ENCODE measurements at regions not wholly inside any gene's neighbourhood (a gene's known extent, or its start where the extent isn't known, plus 50 kb on each side); places are given as distances from the start of the nearest gene placed in this dataset.

DNA sequence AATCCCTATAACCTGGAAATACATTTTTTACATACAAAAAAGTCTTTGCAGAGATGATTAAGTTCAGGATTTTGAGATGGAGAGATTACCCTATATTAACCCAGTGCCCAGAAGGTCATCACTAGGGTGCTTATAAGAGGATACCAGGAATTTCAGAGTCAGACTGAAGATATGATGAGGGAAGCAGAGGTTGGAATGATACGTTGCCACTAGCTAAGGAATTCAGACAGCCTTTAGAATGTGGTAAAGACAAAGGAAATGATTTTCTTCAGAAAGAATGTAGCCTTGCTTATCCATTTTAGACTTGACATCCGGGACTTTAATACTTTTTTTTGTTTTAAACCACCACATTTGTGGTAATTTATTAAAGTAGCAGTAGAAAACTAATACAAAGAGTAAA, 2176.8 kb upstream of the C9orf72 start:
- no peaks in the 10 kb centered on the region for H3K36me3 ChIP-seq
- no peak overlapping the region for H3K27ac ChIP-seq
- no peak overlapping the region for H3K4me3 ChIP-seq
- WGBS (ENCODE audit: insufficient coverage, low coverage, low lambda C conversion rate, missing lambda C conversion rate): 21% methylated on average over 2 of the region's 2 CpGs
- H3K4me1 ChIP-seq: no peaks in the 10 kb centered on the region
- H3K9me3 ChIP-seq: no peaks in the 10 kb centered on the region
- TF ChIP-seq POLR2A (IDR thresholded peaks at IDR 0.05): no peak
- TF ChIP-seq, protein P1, sequence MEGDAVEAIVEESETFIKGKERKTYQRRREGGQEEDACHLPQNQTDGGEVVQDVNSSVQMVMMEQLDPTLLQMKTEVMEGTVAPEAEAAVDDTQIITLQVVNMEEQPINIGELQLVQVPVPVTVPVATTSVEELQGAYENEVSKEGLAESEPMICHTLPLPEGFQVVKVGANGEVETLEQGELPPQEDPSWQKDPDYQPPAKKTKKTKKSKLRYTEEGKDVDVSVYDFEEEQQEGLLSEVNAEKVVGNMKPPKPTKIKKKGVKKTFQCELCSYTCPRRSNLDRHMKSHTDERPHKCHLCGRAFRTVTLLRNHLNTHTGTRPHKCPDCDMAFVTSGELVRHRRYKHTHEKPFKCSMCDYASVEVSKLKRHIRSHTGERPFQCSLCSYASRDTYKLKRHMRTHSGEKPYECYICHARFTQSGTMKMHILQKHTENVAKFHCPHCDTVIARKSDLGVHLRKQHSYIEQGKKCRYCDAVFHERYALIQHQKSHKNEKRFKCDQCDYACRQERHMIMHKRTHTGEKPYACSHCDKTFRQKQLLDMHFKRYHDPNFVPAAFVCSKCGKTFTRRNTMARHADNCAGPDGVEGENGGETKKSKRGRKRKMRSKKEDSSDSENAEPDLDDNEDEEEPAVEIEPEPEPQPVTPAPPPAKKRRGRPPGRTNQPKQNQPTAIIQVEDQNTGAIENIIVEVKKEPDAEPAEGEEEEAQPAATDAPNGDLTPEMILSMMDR (IDR thresholded peaks at IDR 0.05): no peak
- H3K27me3 ChIP-seq: no peaks in the 10 kb centered on the region
- ATAC-seq (no peak), DNase-seq (no peak)
- intact Hi-C loops (cut with DNase I): no loop called here

DNA sequence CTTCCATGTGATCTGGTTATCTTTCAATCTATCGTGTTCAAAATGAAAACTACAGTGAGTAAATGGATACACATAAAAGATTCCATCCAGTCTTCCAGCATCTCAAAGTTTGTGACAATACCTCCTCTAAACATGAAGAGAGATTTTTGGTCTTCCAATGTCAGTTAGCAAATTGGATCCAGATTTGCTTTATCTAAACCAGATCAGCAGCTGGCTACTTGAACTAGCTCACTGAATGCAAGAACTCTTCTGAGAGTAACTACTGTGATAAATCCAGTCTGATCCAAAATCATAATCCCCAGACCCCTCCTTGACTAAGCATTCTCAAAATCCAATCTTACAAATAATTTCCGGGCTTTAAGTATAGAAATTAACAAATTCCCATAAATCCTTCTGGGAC, 2177.9 kb upstream of the C9orf72 start:
- no peaks in the 10 kb centered on the region for H3K36me3 ChIP-seq
- WGBS (ENCODE audit: insufficient coverage, low coverage, low lambda C conversion rate, missing lambda C conversion rate): 48% methylated on average over 2 of the region's 2 CpGs
- no peaks in the 10 kb centered on the region for H3K9me3 ChIP-seq
- H3K4me3 ChIP-seq: no peak overlapping the region
- H3K4me1 ChIP-seq: no peaks in the 10 kb centered on the region
- DNase-seq (no peak), ATAC-seq (no peak)
- intact Hi-C loops (cut with DNase I): no loop called here
- H3K27me3 ChIP-seq: no peaks in the 10 kb centered on the region
- H3K27ac ChIP-seq: no peak overlapping the region
- no peak for TF ChIP-seq POLR2A (IDR thresholded peaks at IDR 0.05)
- TF ChIP-seq, protein P1 (IDR thresholded peaks at IDR 0.05): no peak

DNA sequence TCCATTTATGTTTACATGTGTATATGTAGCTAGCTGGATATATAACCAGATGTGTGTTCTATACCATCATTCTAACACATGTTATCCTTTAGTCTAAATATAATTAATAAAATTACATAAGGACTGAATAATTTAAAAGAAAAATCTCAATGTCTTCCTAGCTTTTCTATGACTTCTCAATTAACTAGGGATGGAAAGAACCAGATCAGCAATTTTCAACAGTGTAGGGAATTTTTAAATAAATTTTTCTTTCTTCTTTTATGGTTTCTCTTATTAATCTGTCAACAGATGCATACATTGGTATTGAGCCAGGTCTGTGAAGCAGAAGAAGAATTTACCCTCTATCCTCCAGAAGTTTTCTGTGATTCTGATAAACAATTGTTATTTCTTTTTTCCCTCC, 2180.4 kb upstream of the C9orf72 start:
- no peak overlapping the region for H3K4me3 ChIP-seq
- no peak overlapping the region for H3K27ac ChIP-seq
- H3K4me1 ChIP-seq: no peaks in the 10 kb centered on the region
- DNase-seq (no peak), ATAC-seq (no peak)
- H3K27me3 ChIP-seq: no peaks in the 10 kb centered on the region
- TF ChIP-seq, protein P1 (IDR thresholded peaks at IDR 0.05): no peak
- intact Hi-C loops (cut with DNase I): no loop called here
- H3K9me3 ChIP-seq: no peaks in the 10 kb centered on the region
- no peaks in the 10 kb centered on the region for H3K36me3 ChIP-seq

DNA sequence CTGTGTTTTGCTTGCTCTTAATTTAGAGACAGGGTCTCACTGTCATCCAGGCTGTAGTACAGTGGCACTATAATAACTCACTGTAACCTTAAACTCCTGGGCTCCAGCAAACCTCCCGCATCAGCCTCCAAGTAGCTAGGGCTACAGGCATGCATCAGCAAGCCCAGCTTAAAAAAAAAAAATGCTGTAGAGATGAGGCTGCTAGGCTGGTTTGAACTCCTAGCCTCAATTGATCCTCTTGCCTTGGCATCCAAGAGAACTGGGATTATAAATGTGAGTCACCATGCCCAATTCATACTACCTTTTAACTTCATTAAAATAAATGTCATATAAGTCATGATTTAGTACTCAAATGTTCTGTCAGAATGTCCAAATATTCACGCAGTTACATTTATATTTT, 2195.7 kb upstream of the C9orf72 start:
- WGBS (ENCODE audit: insufficient coverage, low coverage, low lambda C conversion rate, missing lambda C conversion rate): 50% methylated on average over 2 of the region's 2 CpGs
- no peak overlapping the region for H3K27ac ChIP-seq
- DNase-seq (no peak), ATAC-seq (no peak)
- no peaks in the 10 kb centered on the region for H3K4me1 ChIP-seq
- no peaks in the 10 kb centered on the region for H3K9me3 ChIP-seq
- H3K4me3 ChIP-seq: no peak overlapping the region
- H3K27me3 ChIP-seq: no peaks in the 10 kb centered on the region
- intact Hi-C loops (cut with DNase I): no loop called here
- H3K36me3 ChIP-seq: no peaks in the 10 kb centered on the region
- TF ChIP-seq POLR2A (IDR thresholded peaks at IDR 0.05): no peak
- TF ChIP-seq, protein P1 (IDR thresholded peaks at IDR 0.05): no peak

DNA sequence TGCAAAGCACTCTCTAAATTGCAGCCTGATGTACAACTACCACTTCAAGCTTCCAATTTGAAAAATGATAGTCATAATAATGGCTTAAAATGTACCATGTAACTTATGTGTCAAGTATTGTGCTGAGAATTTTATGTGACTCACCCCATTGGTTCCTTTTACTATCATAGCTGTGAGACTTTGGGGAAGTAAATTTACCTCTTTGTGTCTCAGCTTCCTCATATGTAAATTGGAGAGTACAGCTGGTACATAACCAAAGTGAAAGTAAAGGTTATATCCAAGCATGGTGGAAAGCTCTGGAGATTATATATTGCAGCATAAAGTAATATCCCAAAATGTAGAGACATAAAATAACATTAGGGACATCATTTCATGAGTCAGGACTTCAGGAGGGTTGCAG, 2200.4 kb upstream of the C9orf72 start:
- Histone ChIP-seq H3K27ac (no peak overlapping the region), H3K9me3 (no peaks in the 10 kb centered on the region), H3K4me1 (no peaks in the 10 kb centered on the region), H3K4me3 (no peak overlapping the region), H3K27me3 (no peaks in the 10 kb centered on the region), H3K36me3 (no peaks in the 10 kb centered on the region)
- DNase-seq (no peak), ATAC-seq (no peak)
- intact Hi-C loops (cut with DNase I): no loop called here
- no peak for TF ChIP-seq POLR2A (IDR thresholded peaks at IDR 0.05)
- TF ChIP-seq, protein P1 (IDR thresholded peaks at IDR 0.05): no peak

Measured in right lobe of liver (tissue), 6 donors.